DND-41 (cell line): ENCODE measurements at regions not wholly inside any gene's neighbourhood (a gene's known extent, or its start where the extent isn't known, plus 50 kb on each side); places are given as distances from the start of the nearest gene placed in this dataset.

Experiments
- ATAC-seq: fragments of 200-7000 bp; cut with Tn5 transposase; 3 replicates; pipeline ENCODE4 v1.9.1; 2021; ENCODE audit warnings: low read depth; ENCODE audit not compliant: insufficient read depth
- DNase-seq: peaks from one replicate; pipeline ENCODE4 v3.0.0-alpha.2; 2020
- H2AFZ ChIP-seq: 2 replicates; pipeline ENCODE4 v1.6.0; 2012; ENCODE audit warnings: low read depth, low read length
- H3K27ac ChIP-seq: 2 replicates; pipeline ENCODE4 v1.5.1; 2012; ENCODE audit warnings: low read length, inconsistent platforms
- H3K27me3 ChIP-seq: fragments of 200-600 bp; sonication (generic); 2 replicates; pipeline ENCODE4 v1.6.0; 2012; ENCODE audit warnings: low read length, mild to moderate bottlenecking, inconsistent platforms; ENCODE audit not compliant: insufficient read depth, poor library complexity
- H3K36me3 ChIP-seq: 2 replicates; pipeline ENCODE4 v1.5.1; 2012; ENCODE audit warnings: low read length, inconsistent platforms; ENCODE audit not compliant: insufficient read depth
- H3K4me1 ChIP-seq: 2 replicates; pipeline ENCODE4 v1.5.1; 2012; ENCODE audit warnings: mild to moderate bottlenecking, low read length; ENCODE audit not compliant: insufficient read depth
- H3K4me2 ChIP-seq: 2 replicates; pipeline ENCODE4 v1.6.0; 2012; ENCODE audit warnings: mild to moderate bottlenecking, moderate library complexity, low read length, inconsistent platforms; ENCODE audit not compliant: insufficient read depth
- H3K4me3 ChIP-seq, 2 experiments: fragments of 200-600 bp in 1 of 2; shearing (Covaris generic) in 1 of 2; 2 replicates each; pipeline ENCODE4 v1.5.1; 2012 to 2016; ENCODE audit warnings: inconsistent platforms in 2 of 2, low read length in 2 of 2, mild to moderate bottlenecking in 2 of 2, low read depth in 1 of 2, moderate library complexity in 1 of 2
- H3K79me2 ChIP-seq: 2 replicates; pipeline ENCODE4 v1.6.0; 2012; ENCODE audit warnings: low read length, inconsistent platforms; ENCODE audit not compliant: insufficient read depth
- H3K9ac ChIP-seq: 2 replicates; pipeline ENCODE4 v1.6.0; 2012; ENCODE audit warnings: low read depth, mild to moderate bottlenecking, inconsistent platforms, low read length, moderate library complexity
- H3K9me3 ChIP-seq: 2 replicates; pipeline ENCODE4 v1.5.1; 2012; ENCODE audit warnings: low read length, moderate library complexity, mild to moderate bottlenecking, inconsistent platforms; ENCODE audit not compliant: insufficient read depth, severe bottlenecking
- H4K20me1 ChIP-seq: 2 replicates; pipeline ENCODE4 v1.6.0; 2012; ENCODE audit warnings: low read length; ENCODE audit not compliant: insufficient read depth
- EZH2 ChIP-seq: IDR thresholded peaks from 3 replicates; pipeline ENCODE4 v1.6.1; 2012; ENCODE audit warnings: borderline replicate concordance, low read depth, mild to moderate bottlenecking, moderate library complexity, low read length, inconsistent platforms; ENCODE audit not compliant: severe bottlenecking
- TF ChIP-seq, protein P1 (sequence below): IDR thresholded peaks from 2 replicates; pipeline ENCODE4 v1.5.1; 2012; ENCODE audit warnings: borderline replicate concordance, low read length, moderate library complexity, mild to moderate bottlenecking; ENCODE audit not compliant: poor library complexity, severe bottlenecking; ENCODE audit errors: extremely low read depth

DNA sequence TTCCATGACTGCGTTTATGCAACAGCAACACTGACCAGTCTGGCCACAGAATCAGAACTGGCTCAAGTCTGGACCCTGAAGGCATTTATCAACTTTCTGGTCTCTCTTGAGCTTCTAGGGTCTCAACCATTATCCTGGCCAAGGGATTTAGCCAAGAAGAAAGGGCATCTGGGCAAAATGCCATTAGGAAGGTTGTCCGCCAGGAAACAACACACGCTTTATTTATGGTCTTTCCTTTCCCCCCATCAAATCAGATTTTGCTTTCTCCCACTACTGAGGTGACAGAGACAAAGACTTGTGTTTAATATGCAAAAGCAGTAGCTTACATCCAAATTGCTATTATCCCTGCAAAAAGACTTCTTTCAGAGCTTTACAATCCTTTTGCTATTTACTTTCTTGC lies 81.6 kb upstream of the PPP2R5A start:
- no peaks in the 10 kb centered on the region for H3K4me1 ChIP-seq
- DNase-seq (no peak), ATAC-seq (no peak)
- no peak overlapping the region for H3K27ac ChIP-seq
- H3K79me2 ChIP-seq = no peaks in the 10 kb centered on the region
- no peak overlapping the region for H2AFZ ChIP-seq
- H3K4me3 ChIP-seq = no peak overlapping the region
- no peak overlapping the region for H3K9ac ChIP-seq
- no peak overlapping the region for H3K4me2 ChIP-seq
- TF ChIP-seq, protein P1, sequence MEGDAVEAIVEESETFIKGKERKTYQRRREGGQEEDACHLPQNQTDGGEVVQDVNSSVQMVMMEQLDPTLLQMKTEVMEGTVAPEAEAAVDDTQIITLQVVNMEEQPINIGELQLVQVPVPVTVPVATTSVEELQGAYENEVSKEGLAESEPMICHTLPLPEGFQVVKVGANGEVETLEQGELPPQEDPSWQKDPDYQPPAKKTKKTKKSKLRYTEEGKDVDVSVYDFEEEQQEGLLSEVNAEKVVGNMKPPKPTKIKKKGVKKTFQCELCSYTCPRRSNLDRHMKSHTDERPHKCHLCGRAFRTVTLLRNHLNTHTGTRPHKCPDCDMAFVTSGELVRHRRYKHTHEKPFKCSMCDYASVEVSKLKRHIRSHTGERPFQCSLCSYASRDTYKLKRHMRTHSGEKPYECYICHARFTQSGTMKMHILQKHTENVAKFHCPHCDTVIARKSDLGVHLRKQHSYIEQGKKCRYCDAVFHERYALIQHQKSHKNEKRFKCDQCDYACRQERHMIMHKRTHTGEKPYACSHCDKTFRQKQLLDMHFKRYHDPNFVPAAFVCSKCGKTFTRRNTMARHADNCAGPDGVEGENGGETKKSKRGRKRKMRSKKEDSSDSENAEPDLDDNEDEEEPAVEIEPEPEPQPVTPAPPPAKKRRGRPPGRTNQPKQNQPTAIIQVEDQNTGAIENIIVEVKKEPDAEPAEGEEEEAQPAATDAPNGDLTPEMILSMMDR = no peak
- TF ChIP-seq EZH2 = no peak
- no peaks in the 10 kb centered on the region for H4K20me1 ChIP-seq
- H3K27me3 ChIP-seq = no peaks in the 10 kb centered on the region
- H3K9me3 ChIP-seq = peaks cover 3% of the 10 kb centered on the region
- no peaks in the 10 kb centered on the region for H3K36me3 ChIP-seq

- Histone ChIP-seq H3K4me2 (no peak overlapping the region), H3K9me3 (peaks cover 3% of the 10 kb centered on the region), H3K36me3 (no peaks in the 10 kb centered on the region), H3K27me3 (no peaks in the 10 kb centered on the region), H4K20me1 (no peaks in the 10 kb centered on the region), H2AFZ (no peak overlapping the region), H3K79me2 (no peaks in the 10 kb centered on the region), H3K4me3 (no peak overlapping the region), H3K4me1 (no peaks in the 10 kb centered on the region), H3K9ac (no peak overlapping the region), H3K27ac (no peak overlapping the region)
- DNase-seq = no peak
- TF ChIP-seq, protein P1 = no peak
- TF ChIP-seq EZH2 = no peak
- ATAC-seq = no peak
Measured at GRCh38 chr1:212205006-212205405, 80.2 kb upstream of the PPP2R5A start.

DNA sequence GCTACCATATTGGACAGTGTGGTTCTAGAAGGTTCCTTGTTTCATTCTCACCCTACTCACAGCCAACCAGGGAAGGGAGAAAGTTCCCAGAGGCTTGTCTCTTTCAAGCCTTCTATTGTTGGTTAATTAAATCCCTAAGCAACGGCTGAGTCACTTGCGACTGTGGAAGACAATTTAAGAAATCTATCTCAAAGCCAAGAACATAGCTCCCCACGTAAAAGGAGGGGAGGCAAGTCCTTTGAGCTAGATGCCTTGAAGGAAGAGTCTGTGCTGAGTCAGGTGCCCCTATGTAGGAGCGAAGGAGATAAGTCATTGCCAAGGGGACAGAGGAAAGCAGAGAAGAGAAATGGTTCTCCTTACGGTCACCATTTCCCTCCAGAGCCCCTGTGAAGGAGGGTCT lies 79.4 kb upstream of the PPP2R5A start:
- ATAC-seq (no peak), DNase-seq (no peak)
- Histone ChIP-seq H3K4me1 (no peaks in the 10 kb centered on the region), H3K4me3 (no peak overlapping the region), H3K27ac (no peak overlapping the region), H3K79me2 (no peaks in the 10 kb centered on the region), H3K4me2 (no peak overlapping the region), H3K36me3 (no peaks in the 10 kb centered on the region), H2AFZ (no peak overlapping the region), H4K20me1 (no peaks in the 10 kb centered on the region), H3K9ac (no peak overlapping the region), H3K9me3 (no peaks in the 10 kb centered on the region), H3K27me3 (no peaks in the 10 kb centered on the region)
- TF ChIP-seq, protein P1 = no peak
- TF ChIP-seq EZH2 = no peak

DNA sequence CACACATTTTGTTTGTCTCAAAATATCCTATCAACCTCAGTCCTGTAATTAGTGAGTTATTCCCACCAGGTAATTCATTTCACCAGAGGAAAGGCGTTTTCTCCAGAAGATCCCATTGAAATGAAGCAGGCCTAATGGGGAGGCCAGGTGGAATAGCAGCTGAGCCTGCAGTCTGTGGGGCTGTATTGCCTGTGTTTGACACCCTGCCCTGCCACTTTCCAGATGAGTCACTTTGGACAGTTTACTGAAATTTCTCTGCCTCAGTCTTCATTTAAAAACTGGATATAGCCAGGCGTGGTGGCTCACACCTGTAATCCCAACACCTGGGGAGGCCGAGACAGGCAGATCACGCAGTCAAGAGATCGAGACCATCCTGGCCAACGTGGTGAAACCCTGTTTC lies 78.1 kb upstream of the PPP2R5A start:
- ATAC-seq = no peak
- Histone ChIP-seq H3K27ac (no peak overlapping the region), H3K27me3 (no peaks in the 10 kb centered on the region), H3K4me1 (no peaks in the 10 kb centered on the region), H3K4me3 (no peak overlapping the region), H4K20me1 (no peaks in the 10 kb centered on the region), H3K9ac (no peak overlapping the region), H3K79me2 (no peaks in the 10 kb centered on the region), H3K4me2 (no peak overlapping the region), H3K9me3 (no peaks in the 10 kb centered on the region), H2AFZ (no peak overlapping the region), H3K36me3 (no peaks in the 10 kb centered on the region)
- TF ChIP-seq, protein P1 = no peak
- no peak for TF ChIP-seq EZH2
- DNase-seq = no peak
